Chondrocyte (in vitro differentiated cells): ENCODE measurements at regions not wholly inside any gene's neighbourhood (a gene's known extent, or its start where the extent isn't known, plus 50 kb on each side); places are given as distances from the start of the nearest gene placed in this dataset.

ENCODE experiments used
- DNase-seq: peaks from one replicate; pipeline ENCODE4 v3.0.0; 2021; ENCODE audit warnings: mixed read lengths, low spot score
- H3K27ac Mint-ChIP-seq: one replicate; pipeline ENCODE4 v1.8.0; 2021; ENCODE audit warnings: mild to moderate bottlenecking, moderate library complexity, mixed read lengths; ENCODE audit not compliant: unreplicated experiment
- H3K27me3 Mint-ChIP-seq: 2 replicates; pipeline ENCODE4 v1.8.0; 2021; ENCODE audit warnings: low read depth, mixed read lengths
- H3K36me3 Mint-ChIP-seq: 2 replicates; pipeline ENCODE4 v1.8.0; 2021; ENCODE audit warnings: low read depth, mixed read lengths
- H3K4me1 Mint-ChIP-seq: 2 replicates; pipeline ENCODE4 v1.8.0; 2021; ENCODE audit warnings: low read depth, mild to moderate bottlenecking, mixed read lengths
- H3K4me3 Mint-ChIP-seq: one replicate; pipeline ENCODE4 v1.8.0; 2021; ENCODE audit warnings: mild to moderate bottlenecking, moderate library complexity, mixed read lengths; ENCODE audit not compliant: unreplicated experiment
- H3K9me3 Mint-ChIP-seq: 2 replicates; pipeline ENCODE4 v1.8.0; 2021; ENCODE audit warnings: low read depth, mixed read lengths
- CTCF ChIP-seq: fragments of 200-600 bp; sonication (generic); IDR thresholded peaks from 2 replicates; pipeline ENCODE4 v1.5.0; 2021; ENCODE audit warnings: antibody characterized with exemption, mild to moderate bottlenecking, moderate library complexity

GRCh38 chr11:25613865-25614264 lies 718.1 kb upstream of the ANO3 start:
- no peak overlapping the region for H3K27ac Mint-ChIP-seq
- H3K36me3 Mint-ChIP-seq = peaks cover 2% of the 10 kb centered on the region
- H3K9me3 Mint-ChIP-seq = peaks cover 13% of the 10 kb centered on the region
- no peak overlapping the region for H3K4me3 Mint-ChIP-seq
- no peaks in the 10 kb centered on the region for H3K4me1 Mint-ChIP-seq
- no peaks in the 10 kb centered on the region for H3K27me3 Mint-ChIP-seq
- no peak for TF ChIP-seq CTCF
- DNase-seq = no peak

- Mint-ChIP-seq H3K27me3 (no peaks in the 10 kb centered on the region), H3K27ac (no peak overlapping the region), H3K36me3 (peaks cover 2% of the 10 kb centered on the region), H3K4me1 (no peaks in the 10 kb centered on the region), H3K9me3 (peaks cover 13% of the 10 kb centered on the region), H3K4me3 (no peak overlapping the region)
- TF ChIP-seq CTCF = no peak
- DNase-seq = no peak
Measured at GRCh38 chr11:25615069-25615468, 716.9 kb upstream of the ANO3 start.

- H3K9me3 Mint-ChIP-seq = peaks cover 11% of the 10 kb centered on the region
Measured at GRCh38 chr11:25615841-25616240, 716.1 kb upstream of the ANO3 start.

GRCh38 chr11:25625094-25625493 lies 706.8 kb upstream of the ANO3 start:
- Mint-ChIP-seq H3K27ac (no peak overlapping the region), H3K36me3 (no peaks in the 10 kb centered on the region), H3K27me3 (no peaks in the 10 kb centered on the region), H3K9me3 (no peaks in the 10 kb centered on the region), H3K4me3 (no peak overlapping the region), H3K4me1 (no peaks in the 10 kb centered on the region)
- no peak for DNase-seq
- no peak for TF ChIP-seq CTCF

More at GRCh38 chr11:25615841-25616240, 716.1 kb upstream of the ANO3 start:
- TF ChIP-seq CTCF = no peak
- no peaks in the 10 kb centered on the region for H3K4me1 Mint-ChIP-seq
- no peak overlapping the region for H3K4me3 Mint-ChIP-seq
- no peak for DNase-seq
- no peaks in the 10 kb centered on the region for H3K27me3 Mint-ChIP-seq
- peaks cover 2% of the 10 kb centered on the region for H3K36me3 Mint-ChIP-seq
- no peak overlapping the region for H3K27ac Mint-ChIP-seq

- Mint-ChIP-seq H3K36me3 (no peaks in the 10 kb centered on the region), H3K4me3 (no peak overlapping the region), H3K27me3 (no peaks in the 10 kb centered on the region), H3K9me3 (no peaks in the 10 kb centered on the region), H3K27ac (no peak overlapping the region), H3K4me1 (no peaks in the 10 kb centered on the region)
- no peak for DNase-seq
- TF ChIP-seq CTCF = no peak
Measured at GRCh38 chr11:25628030-25628429, 703.9 kb upstream of the ANO3 start.
